DMS79 treated with DMSO at 0.1 percent for 48 hours (cell line): ENCODE measurements at regions not wholly inside any gene's neighbourhood (a gene's known extent, or its start where the extent isn't known, plus 50 kb on each side); places are given as distances from the start of the nearest gene placed in this dataset.
"Not testable (repeated sequence)": the region's sequence is repeated elsewhere in the genome, so short reads cannot be mapped to it uniquely, and the experiment has no call there.

ENCODE experiments used
- DNase-seq: peaks from one replicate; lab custom pipeline; 2025; lab: John Stamatoyannopoulos, UW

DNA sequence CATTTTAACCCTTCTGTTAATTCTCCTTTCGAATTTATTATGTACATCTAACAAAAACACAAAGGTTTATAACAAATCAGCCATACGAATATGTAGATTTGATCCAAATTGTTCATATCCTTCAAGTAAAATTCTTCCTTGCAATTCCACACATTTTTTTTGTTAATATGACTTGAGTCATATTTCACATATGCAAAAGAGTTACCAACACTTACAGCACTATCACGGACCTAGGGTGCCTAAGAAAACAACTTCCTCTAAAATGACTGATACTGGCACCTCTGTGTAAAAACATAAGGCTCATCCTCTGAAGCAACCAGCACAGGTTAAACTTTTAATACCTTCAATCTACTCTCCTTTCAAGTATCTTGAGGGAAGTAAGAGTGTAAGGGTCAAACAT lies 451.8 kb downstream of the SEMA3D start:
- no peak for DNase-seq

- not testable (repeated sequence) for DNase-seq
Observed at GRCh38 chr7:84733976-84734375, 452.9 kb downstream of the SEMA3D start.

- not testable (repeated sequence) for DNase-seq
Observed at GRCh38 chr7:84730864-84731263, 456.0 kb downstream of the SEMA3D start.

GRCh38 chr7:84729284-84729683 lies 457.6 kb downstream of the SEMA3D start:
- no peak for DNase-seq

DNA sequence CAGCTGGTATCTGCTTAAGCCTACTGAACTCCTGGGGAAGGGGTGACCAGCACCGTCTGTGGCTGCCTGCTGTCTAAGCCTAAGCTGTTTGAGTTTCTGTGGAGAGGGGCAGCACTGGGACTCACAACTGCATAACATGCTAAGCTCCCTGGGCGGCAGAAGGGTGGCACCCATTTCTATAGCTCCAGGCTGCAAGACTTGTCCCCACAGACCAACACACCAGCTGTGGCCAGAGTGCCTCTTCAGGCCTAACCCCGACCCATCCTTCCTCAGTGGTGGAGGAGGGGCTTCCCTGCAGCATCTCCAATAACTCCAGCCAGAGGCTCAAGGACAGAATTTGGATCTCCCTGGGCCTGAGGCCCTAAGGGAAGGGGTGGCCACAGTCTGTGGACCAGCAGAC lies 464.1 kb downstream of the SEMA3D start:
- DNase-seq, result no peak

- DNase-seq, result no peak
Observed at GRCh38 chr7:84722086-84722485, 464.8 kb downstream of the SEMA3D start.

DNA sequence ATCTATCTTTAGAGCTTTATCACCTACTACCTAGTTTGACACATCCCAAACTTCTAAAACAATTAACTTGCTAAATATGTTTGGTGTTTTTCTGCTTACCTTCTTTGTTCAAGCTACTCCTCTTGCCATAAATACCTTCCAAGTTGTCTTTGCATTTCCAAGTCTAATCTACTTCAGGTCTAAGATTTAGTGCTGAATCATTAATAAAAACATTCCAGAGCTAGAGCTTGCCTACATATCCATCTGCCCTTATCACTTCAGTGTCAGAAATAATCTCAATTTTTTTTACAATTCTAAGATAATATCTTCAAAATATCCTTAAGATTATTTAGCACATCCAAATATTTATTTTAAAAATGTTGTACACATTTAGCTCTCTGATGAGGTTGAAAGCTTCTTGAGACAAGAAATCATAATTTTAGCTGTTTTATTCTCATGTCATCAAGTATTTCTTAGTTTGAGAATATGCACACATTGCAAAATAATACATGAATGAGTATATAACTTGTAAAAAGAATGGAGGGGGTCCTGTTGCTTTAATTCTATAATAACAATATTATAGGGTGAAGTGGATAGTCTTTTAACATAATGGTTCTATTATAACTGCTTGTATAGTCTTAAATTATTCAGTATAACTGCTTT lies 466.3 kb downstream of the SEMA3D start:
- DNase-seq, result no peak

- peak; percentile 50 for DNase-seq
Observed at GRCh38 chr7:84714765-84715164, 472.1 kb downstream of the SEMA3D start.

DNA sequence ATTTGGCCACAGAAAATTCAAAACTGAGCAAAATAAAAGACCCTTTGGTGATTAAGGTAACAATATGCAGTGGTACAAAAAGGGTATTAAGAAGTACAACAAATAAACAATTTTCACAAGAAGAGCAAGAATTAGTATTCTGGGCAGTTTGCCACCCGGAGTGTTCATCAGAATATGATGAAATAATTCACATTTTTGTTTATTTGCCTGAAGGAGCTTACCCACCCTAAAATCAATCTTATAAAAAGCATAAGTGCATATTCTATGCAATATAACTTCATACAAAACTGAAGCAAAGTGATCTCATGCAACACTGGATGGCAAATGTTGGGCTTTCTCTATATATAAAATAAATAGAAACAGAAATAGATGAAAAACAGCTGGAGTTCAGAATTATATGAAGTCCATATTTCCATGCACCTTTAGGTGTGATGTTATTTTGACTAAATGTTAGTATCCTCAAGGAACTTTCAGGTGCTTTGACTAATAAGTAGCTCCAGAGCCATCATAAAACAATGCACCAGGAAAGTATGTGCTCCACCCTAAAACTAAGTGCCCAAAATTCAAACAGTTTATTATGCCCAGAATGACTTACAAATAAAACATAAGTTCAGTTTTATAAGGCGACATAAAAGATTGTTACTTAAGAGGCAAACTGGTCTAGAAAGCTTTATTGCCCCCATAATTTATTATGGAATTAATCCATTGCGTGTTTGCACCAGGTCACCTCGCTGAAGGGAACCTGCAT lies 474.3 kb downstream of the SEMA3D start:
- no peak for DNase-seq

- DNase-seq, result not testable (repeated sequence)
Observed at GRCh38 chr7:84710538-84710937, 476.3 kb downstream of the SEMA3D start.

GRCh38 chr7:84705706-84706105 lies 481.1 kb downstream of the SEMA3D start:
- no peak for DNase-seq

DNA sequence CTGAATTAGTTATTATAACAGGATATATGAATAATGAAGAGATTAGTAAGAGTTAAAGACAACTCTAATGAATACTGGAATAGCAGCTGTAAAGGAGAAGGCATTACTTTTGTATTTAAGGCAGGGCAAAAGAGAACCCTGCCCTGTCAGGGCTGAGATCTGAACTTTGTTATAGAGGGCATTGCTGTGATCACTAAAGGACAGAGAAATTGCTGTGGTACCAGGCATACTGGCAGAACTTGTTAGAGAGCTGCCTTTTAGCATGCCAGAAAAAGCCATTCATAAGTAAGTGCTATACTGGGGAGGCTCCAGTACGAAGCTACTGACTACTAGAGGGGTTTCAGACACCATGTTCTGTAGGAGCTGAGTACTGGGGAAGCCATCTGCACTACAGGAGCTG lies 481.8 kb downstream of the SEMA3D start:
- no peak for DNase-seq

- DNase-seq, result no peak
Observed at GRCh38 chr7:84704380-84704779, 482.5 kb downstream of the SEMA3D start.

GRCh38 chr7:84701524-84702306 lies 485.1 kb downstream of the SEMA3D start:
- DNase-seq, result no peak

DNA sequence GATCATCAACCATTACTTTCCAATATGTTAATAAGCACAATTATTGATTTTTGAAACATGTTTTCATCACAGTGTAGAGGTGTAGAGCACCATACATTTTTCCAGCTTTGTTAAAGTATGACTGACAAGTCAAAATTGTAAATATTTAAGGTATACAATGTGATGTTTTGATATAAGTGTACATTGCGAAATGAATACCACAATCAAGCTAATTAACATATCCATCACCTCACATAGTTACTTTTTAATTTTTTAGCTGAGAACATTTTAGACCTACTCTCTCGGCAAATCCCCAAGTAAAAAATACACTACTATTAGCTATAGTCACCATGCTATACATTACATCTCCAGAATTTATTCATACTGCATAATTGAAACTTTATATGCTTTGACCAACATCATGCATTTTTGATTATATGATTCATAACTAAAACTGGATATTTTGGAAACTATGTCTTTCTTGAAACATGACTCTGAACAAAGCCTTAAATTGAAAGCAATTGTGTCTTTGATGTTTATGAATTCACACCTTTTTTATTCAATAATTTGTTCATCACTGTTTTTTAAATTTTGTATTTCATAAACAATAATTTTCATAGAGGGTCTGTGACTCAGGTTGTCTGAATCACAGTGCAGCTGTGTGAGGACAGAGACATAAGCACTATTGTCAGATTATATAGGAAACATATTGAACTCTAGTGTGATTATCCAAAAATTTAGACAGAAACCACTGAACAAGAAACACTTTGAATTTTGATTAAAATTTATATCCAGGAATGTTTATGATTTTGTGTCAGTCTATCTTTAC lies 486.1 kb downstream of the SEMA3D start:
- no peak for DNase-seq

DNA sequence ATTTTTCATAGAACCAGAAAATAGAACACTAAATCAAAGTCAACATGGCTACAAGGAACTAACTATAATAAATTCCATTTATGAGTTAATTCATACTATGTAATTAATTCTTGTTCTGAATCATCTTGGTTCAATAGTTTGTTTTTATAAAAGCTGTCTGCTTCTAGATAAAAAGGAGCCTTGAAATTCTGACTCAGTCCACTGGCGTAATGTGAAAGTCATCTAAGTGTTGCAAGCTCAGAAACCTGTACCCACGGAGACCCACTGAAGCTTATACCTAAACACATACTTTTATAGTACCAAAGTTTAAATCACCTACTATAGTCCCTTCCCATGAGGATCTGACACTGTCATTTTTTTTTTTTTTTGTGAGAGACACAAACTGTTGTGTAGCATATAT lies 489.4 kb downstream of the SEMA3D start:
- DNase-seq, result no peak

GRCh38 chr7:84693483-84693882 lies 493.4 kb downstream of the SEMA3D start:
- no peak for DNase-seq

DNA sequence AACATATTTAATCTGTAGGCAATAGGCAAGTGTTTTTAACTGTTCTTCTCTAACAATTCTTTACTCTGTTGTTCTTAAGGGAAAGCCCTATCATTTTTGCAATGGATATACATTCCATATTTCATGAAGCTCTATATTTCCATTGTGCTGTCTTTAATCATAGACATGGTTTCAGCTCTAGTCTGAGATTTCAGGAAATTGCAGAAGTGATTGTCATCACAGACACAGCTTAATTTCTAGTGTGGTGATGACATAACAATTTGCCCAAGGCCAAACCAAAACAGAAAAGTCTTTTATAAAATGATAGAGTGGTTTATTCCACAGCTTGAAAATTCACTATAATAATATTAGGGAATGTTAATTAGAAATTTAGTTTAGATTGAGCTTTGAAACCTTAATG lies 494.1 kb upstream of the SEMA3A start:
- no peak for DNase-seq

DNA sequence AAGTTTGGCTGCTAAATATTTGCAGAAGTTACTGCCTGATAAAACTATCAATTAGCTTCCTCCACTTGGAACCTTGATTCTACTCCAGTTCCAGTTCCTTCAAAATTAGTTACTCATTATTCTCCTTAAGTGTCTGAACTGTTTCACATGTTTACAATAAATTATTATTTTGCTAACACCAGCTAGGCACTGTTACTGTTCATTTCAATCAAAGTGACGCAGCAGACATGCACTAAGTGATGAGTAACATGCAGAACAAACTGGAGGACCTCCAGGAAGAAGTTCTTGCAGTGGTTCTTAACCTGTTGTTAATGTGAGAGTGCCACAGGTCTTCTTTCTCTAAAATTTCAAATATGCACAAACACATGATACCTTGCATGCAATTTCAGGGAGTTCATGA lies 491.8 kb upstream of the SEMA3A start:
- DNase-seq, result no peak

GRCh38 chr7:84684836-84685480 lies 490.4 kb upstream of the SEMA3A start:
- DNase-seq, result no peak

DNA sequence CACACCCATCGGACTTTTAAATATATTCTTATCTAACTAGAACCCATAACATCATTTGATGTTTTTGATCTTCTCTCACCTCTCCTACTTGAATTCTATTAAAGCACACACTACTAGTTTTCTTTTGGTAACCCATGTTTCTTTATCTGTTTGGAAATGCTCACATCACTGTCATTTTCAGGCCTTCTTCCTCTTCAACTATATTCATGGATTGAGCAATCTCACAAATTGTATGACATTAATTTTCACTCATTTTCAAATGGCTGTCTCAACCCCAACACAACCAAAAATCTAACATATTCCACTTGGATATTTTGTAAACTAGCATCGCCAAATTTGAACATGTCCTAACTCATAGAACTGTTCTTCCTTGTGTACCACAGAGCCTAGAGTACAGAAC lies 488.0 kb upstream of the SEMA3A start:
- no peak for DNase-seq

GRCh38 chr7:84678841-84679240 lies 484.3 kb upstream of the SEMA3A start:
- no peak for DNase-seq
